ENCODE measurements at regions not wholly inside any gene's neighbourhood (a gene's known extent, or its start where the extent isn't known, plus 50 kb on each side); places are given as distances from the start of the nearest gene placed in this dataset.

- no peaks in the 10 kb centered on the region for H3K9me3 ChIP-seq (replicated peaks)
- no peak overlapping the region for H3K4me3 ChIP-seq
- H3K27ac ChIP-seq (replicated peaks): no peak overlapping the region
- no peak for TF ChIP-seq CTCF (IDR thresholded peaks at IDR 0.05; ENCODE audit: borderline replicate concordance)
- no peaks in the 10 kb centered on the region for H3K36me3 ChIP-seq
- no peaks in the 10 kb centered on the region for H3K4me1 ChIP-seq
- DNase-seq: no peak
- intact Hi-C loops (cut with micrococcal nuclease): no loop called here
- no peaks in the 10 kb centered on the region for H3K27me3 ChIP-seq (ENCODE audit: low read depth)
These were observed 154.7 kb downstream of the URI1 start for GRCh38 chr19:30096596-30097370.

DNA sequence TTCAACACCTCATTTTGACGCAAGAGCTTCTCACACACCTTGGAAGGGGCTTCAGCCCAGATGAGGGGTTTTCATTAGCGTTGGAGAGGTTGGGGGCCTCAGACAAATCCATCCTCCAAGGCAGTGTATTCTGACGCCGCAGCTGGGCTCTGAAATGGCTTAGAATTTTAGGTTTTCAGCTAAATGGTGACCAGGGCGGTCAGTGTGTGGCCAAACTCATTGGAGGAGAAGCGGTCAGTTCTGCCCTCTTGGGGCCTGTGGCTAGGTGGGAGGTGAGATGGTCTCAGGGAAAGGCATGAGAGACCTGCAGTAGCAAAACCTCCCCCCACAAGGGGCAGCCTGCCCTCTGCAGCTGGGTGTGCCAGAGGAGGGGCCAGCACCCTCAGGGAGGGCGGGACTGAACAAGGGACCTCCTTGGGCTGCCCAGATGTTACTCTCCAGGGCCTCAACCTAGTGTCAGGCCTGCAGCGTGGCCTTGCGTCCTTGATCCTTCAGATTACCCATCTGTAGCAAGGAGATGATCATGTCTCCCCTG, 155.8 kb downstream of the URI1 start:
- no peaks in the 10 kb centered on the region for H3K4me1 ChIP-seq
- no peak for TF ChIP-seq CTCF (IDR thresholded peaks at IDR 0.05; ENCODE audit: borderline replicate concordance)
- DNase-seq: no peak
- no peak overlapping the region for H3K4me3 ChIP-seq
- H3K27ac ChIP-seq (replicated peaks): no peak overlapping the region
- no peaks in the 10 kb centered on the region for H3K9me3 ChIP-seq (replicated peaks)
- H3K27me3 ChIP-seq (ENCODE audit: low read depth): no peaks in the 10 kb centered on the region
- intact Hi-C loops (cut with micrococcal nuclease): no loop called here
- H3K36me3 ChIP-seq: no peaks in the 10 kb centered on the region

DNA sequence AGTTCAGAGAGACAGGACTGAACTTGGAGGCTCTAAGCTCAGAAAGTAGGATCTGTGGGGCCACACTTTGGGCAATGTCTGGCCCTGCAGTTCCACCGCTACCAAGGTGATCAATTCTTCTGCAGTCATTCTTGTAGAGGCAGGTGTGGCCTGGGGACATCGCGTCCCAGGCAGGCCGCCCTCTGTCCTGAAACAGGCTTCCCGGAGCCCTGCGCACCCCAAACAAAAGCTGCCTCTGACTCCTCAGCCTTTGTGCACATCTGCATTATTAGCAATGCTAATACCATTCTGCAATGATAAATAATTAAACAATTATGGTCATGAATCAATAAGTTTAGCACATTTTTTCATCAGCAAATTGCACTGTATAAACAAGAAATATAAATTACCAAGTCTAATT, 160.2 kb downstream of the URI1 start:
- no peak overlapping the region for H3K27ac ChIP-seq (replicated peaks)
- peaks cover 31% of the 10 kb centered on the region for H3K27me3 ChIP-seq (ENCODE audit: low read depth)
- intact Hi-C loops (cut with micrococcal nuclease): no loop called here
- H3K4me3 ChIP-seq: no peak overlapping the region
- DNase-seq: no peak
- no peaks in the 10 kb centered on the region for H3K36me3 ChIP-seq
- no peaks in the 10 kb centered on the region for H3K4me1 ChIP-seq
- TF ChIP-seq CTCF (IDR thresholded peaks at IDR 0.05; ENCODE audit: borderline replicate concordance): no peak
- no peaks in the 10 kb centered on the region for H3K9me3 ChIP-seq (replicated peaks)

DNA sequence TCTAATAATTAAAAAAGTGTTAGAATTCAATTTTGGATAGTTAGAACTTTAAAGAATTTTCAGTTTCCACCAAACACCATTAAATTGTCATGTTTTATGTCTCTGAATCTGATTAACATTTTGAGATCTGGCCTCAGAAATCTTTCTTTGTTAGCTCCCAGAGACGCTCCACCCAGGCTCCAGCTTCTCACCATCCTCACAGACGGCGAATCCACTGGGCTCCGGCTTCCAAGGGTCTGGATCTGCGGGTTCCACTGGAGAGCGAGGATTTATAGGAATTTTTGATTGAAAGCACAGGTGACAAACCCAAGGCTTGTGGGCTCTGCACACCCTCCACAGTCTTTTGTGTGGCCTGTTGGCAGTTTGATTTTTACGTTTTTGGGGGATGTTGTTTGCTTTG, 160.6 kb downstream of the URI1 start:
- TF ChIP-seq CTCF (IDR thresholded peaks at IDR 0.05; ENCODE audit: borderline replicate concordance): no peak
- H3K27me3 ChIP-seq (ENCODE audit: low read depth): peaks cover 34% of the 10 kb centered on the region
- DNase-seq: no peak
- no peaks in the 10 kb centered on the region for H3K36me3 ChIP-seq
- no peak overlapping the region for H3K27ac ChIP-seq (replicated peaks)
- intact Hi-C loops (cut with micrococcal nuclease): no loop called here
- no peaks in the 10 kb centered on the region for H3K4me1 ChIP-seq
- no peaks in the 10 kb centered on the region for H3K9me3 ChIP-seq (replicated peaks)
- no peak overlapping the region for H3K4me3 ChIP-seq

- no peak for DNase-seq
- Histone ChIP-seq H3K27me3 (ENCODE audit: low read depth) (peaks cover 34% of the 10 kb centered on the region), H3K9me3 (replicated peaks) (no peaks in the 10 kb centered on the region), H3K36me3 (no peaks in the 10 kb centered on the region), H3K27ac (replicated peaks) (no peak overlapping the region), H3K4me3 (no peak overlapping the region), H3K4me1 (no peaks in the 10 kb centered on the region)
- intact Hi-C loops (cut with micrococcal nuclease): no loop called here
- no peak for TF ChIP-seq CTCF (IDR thresholded peaks at IDR 0.05; ENCODE audit: borderline replicate concordance)
These were observed 161.9 kb downstream of the URI1 start for GRCh38 chr19:30103981-30104380.

Measured in left ventricle myocardium inferior (tissue), 1 donor.